ENCODE measurements at regions not wholly inside any gene's neighbourhood (a gene's known extent, or its start where the extent isn't known, plus 50 kb on each side); places are given as distances from the start of the nearest gene placed in this dataset.

DNA sequence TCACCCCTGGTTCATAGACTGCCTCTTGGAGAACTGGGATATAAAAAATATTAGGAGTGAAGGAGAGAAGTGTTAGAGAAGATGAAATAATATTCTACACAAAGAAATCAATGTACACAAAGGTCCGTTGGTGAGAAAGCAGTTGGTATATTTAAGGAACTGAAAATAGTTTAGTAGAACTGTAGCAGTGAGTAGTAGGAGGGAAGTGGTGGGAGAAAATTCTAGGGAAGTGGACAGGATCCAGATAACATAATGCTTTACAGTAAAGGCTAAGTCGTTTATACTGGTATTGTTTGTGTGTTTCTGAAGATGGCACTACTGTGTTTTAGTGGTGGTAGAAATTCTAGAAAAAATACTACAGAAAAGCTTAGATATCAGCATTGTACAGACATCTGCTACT, 120.8 kb upstream of the CHORDC1 start:
- TF ChIP-seq, protein P1, sequence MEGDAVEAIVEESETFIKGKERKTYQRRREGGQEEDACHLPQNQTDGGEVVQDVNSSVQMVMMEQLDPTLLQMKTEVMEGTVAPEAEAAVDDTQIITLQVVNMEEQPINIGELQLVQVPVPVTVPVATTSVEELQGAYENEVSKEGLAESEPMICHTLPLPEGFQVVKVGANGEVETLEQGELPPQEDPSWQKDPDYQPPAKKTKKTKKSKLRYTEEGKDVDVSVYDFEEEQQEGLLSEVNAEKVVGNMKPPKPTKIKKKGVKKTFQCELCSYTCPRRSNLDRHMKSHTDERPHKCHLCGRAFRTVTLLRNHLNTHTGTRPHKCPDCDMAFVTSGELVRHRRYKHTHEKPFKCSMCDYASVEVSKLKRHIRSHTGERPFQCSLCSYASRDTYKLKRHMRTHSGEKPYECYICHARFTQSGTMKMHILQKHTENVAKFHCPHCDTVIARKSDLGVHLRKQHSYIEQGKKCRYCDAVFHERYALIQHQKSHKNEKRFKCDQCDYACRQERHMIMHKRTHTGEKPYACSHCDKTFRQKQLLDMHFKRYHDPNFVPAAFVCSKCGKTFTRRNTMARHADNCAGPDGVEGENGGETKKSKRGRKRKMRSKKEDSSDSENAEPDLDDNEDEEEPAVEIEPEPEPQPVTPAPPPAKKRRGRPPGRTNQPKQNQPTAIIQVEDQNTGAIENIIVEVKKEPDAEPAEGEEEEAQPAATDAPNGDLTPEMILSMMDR (conservative IDR thresholded peaks at IDR 0.05; ENCODE audit: low read depth, low read length) = no peak
- TF ChIP-seq EZH2 (IDR thresholded peaks at IDR 0.05; ENCODE audit: low read length, unreplicated experiment) = no peak
- no peak for TF ChIP-seq EZH2phosphoT487 (IDR thresholded peaks at IDR 0.05; ENCODE audit: borderline replicate concordance, low read length)
